ENCODE measurements at regions not wholly inside any gene's neighbourhood (a gene's known extent, or its start where the extent isn't known, plus 50 kb on each side); places are given as distances from the start of the nearest gene placed in this dataset.

DNA sequence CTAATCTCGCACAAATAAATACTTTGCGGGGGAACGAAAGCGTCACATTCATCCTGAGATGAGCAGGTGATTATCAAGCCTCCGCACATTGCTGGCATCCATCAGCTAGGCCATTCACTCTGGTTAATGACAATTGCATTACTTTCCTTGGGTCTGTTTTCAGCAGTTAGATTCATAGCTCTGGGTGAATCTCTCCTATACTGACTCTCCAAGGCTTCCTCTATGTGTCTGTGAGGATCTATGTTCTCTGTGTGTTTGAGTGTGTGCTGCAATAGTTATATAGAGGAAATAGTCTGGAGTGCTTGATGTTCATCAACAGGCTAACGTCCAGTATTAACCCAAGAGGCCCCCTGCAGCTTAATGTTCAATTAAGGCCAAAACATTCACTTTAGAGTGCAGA, 133.0 kb upstream of the CTTNBP2NL start:
- DNase-seq: no peak
- Mint-ChIP-seq H3K9me3 (no peaks in the 10 kb centered on the region), H3K27me3 (ENCODE audit: insufficient read depth) (peaks cover 13% of the 10 kb centered on the region), H3K36me3 (ENCODE audit: low read depth) (no peaks in the 10 kb centered on the region), H3K4me1 (ENCODE audit: low read depth) (peaks cover 19% of the 10 kb centered on the region), H3K4me3 (no peak overlapping the region), H3K27ac (no peak overlapping the region)
- TF ChIP-seq, protein P1, sequence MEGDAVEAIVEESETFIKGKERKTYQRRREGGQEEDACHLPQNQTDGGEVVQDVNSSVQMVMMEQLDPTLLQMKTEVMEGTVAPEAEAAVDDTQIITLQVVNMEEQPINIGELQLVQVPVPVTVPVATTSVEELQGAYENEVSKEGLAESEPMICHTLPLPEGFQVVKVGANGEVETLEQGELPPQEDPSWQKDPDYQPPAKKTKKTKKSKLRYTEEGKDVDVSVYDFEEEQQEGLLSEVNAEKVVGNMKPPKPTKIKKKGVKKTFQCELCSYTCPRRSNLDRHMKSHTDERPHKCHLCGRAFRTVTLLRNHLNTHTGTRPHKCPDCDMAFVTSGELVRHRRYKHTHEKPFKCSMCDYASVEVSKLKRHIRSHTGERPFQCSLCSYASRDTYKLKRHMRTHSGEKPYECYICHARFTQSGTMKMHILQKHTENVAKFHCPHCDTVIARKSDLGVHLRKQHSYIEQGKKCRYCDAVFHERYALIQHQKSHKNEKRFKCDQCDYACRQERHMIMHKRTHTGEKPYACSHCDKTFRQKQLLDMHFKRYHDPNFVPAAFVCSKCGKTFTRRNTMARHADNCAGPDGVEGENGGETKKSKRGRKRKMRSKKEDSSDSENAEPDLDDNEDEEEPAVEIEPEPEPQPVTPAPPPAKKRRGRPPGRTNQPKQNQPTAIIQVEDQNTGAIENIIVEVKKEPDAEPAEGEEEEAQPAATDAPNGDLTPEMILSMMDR (IDR thresholded peaks at IDR 0.05): no peak

DNA sequence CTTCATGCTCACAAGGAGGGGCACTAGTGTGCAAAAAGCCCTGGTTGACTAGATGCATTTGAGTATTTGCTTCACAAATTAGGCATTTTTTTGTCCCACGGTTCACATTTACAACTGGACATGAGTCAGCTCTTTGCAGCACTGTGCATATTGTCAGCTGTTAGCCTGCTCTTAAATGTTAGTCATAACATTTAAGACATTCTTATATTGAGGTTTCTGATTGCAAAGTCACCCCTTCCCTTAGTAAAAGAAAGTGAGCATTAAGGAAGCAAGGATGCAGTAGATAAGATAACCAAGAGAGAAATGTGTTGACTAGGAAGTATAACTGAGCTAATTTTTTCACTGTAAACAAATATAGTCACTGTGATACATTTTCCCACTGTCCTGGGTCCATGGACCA, 132.6 kb upstream of the CTTNBP2NL start:
- DNase-seq: peak; percentile 57
- no peak overlapping the region for H3K27ac Mint-ChIP-seq
- TF ChIP-seq, protein P1 (IDR thresholded peaks at IDR 0.05): no peak

GRCh38 chr1:112264010-112264409, 132.0 kb upstream of the CTTNBP2NL start:
- Mint-ChIP-seq H3K4me3 (no peak overlapping the region; the same call in 1 of the 2 replicates), H3K9me3 (no peaks in the 10 kb centered on the region), H3K27ac (no peak overlapping the region), H3K27me3 (ENCODE audit: insufficient read depth) (peaks cover 13% of the 10 kb centered on the region), H3K36me3 (ENCODE audit: low read depth) (no peaks in the 10 kb centered on the region), H3K4me1 (ENCODE audit: low read depth) (peaks cover 19% of the 10 kb centered on the region)
- DNase-seq: no peak
- TF ChIP-seq, protein P1 (IDR thresholded peaks at IDR 0.05): no peak

More for the DNA sequence above, 132.6 kb upstream of the CTTNBP2NL start:
- Mint-ChIP-seq H3K4me1 (ENCODE audit: low read depth) (peaks cover 19% of the 10 kb centered on the region), H3K9me3 (no peaks in the 10 kb centered on the region), H3K36me3 (ENCODE audit: low read depth) (no peaks in the 10 kb centered on the region), H3K4me3 (no peak overlapping the region), H3K27me3 (ENCODE audit: insufficient read depth) (peaks cover 13% of the 10 kb centered on the region)

GRCh38 chr1:112264553-112264952, 131.5 kb upstream of the CTTNBP2NL start:
- H3K4me1 Mint-ChIP-seq (ENCODE audit: low read depth): peaks cover 19% of the 10 kb centered on the region
- no peak for DNase-seq
- TF ChIP-seq, protein P1 (IDR thresholded peaks at IDR 0.05): no peak
- no peaks in the 10 kb centered on the region for H3K36me3 Mint-ChIP-seq (ENCODE audit: low read depth)
- no peak overlapping the region for H3K4me3 Mint-ChIP-seq
- H3K9me3 Mint-ChIP-seq: no peaks in the 10 kb centered on the region
- no peak overlapping the region for H3K27ac Mint-ChIP-seq
- peaks cover 15% of the 10 kb centered on the region for H3K27me3 Mint-ChIP-seq (ENCODE audit: insufficient read depth)

DNA sequence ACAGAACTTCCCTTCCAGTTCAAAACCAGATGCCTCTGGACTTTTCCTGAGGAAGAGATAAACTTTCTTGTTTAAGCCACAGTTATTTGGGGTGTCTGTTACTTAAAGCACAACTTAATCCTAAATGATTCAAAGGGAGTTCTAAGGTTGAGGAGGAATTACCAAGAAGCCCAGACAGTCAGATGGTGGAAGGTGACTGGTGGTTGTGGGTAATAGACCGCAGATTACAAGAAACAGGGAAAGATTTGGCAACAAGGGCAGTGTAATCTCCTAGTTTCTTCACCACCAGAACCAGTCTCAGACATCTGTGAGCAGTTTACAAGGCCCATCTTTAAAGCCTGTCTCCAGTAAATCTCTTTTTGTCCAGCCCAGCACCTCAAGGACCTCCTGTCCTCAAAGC, 130.1 kb upstream of the CTTNBP2NL start:
- Mint-ChIP-seq H3K36me3 (ENCODE audit: low read depth) (no peaks in the 10 kb centered on the region), H3K9me3 (no peaks in the 10 kb centered on the region), H3K4me3 (no peak overlapping the region), H3K27ac (no peak overlapping the region), H3K4me1 (ENCODE audit: low read depth) (peaks cover 19% of the 10 kb centered on the region), H3K27me3 (ENCODE audit: insufficient read depth) (peaks cover 15% of the 10 kb centered on the region)
- TF ChIP-seq, protein P1 (IDR thresholded peaks at IDR 0.05): no peak
- no peak for DNase-seq

- Mint-ChIP-seq H3K36me3 (ENCODE audit: low read depth) (no peaks in the 10 kb centered on the region), H3K9me3 (no peaks in the 10 kb centered on the region), H3K27ac (no peak overlapping the region), H3K27me3 (ENCODE audit: insufficient read depth) (peaks cover 14% of the 10 kb centered on the region), H3K4me1 (ENCODE audit: low read depth) (peaks cover 19% of the 10 kb centered on the region), H3K4me3 (no peak overlapping the region)
- no peak for DNase-seq
- TF ChIP-seq, protein P1 (IDR thresholded peaks at IDR 0.05): no peak
Observed at GRCh38 chr1:112267206-112267605, 128.8 kb upstream of the CTTNBP2NL start.

Data from HFFc6 (cell line).